22Rv1 (cell line): ENCODE measurements at regions not wholly inside any gene's neighbourhood (a gene's known extent, or its start where the extent isn't known, plus 50 kb on each side); places are given as distances from the start of the nearest gene placed in this dataset.

Source experiments
- CTCF ChIP-seq: fragments of 450-650 bp; IDR thresholded peaks from 2 replicates; pipeline ENCODE4 v1.5.1; 2017; ENCODE audit warnings: mild to moderate bottlenecking
- ZFX ChIP-seq: fragments of 450-650 bp; IDR thresholded peaks from 2 replicates; pipeline ENCODE4 v1.6.1; 2017; ENCODE audit warnings: antibody characterized with exemption, borderline replicate concordance

DNA sequence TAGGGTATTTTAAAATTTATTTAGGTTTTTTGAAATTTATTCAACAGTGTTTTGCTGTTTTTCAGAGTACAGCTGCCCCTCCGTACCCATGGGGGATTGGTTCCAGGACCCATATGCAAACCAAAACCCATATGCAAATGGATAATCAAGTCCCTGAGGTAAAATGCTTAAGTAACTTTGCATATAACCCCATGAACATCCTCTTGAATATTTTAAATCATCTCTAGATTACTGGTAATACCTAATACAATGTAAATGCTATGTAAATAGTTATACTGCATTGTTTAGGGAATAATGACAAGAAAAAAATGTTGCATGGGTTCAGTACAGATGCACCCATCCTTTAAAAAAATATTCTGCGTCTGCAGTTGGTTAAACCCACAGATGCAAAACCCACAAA is 547.9 kb upstream of the CDH4 start:
- TF ChIP-seq CTCF (no peak), ZFX (no peak)
